ENCODE measurements at regions not wholly inside any gene's neighbourhood (a gene's known extent, or its start where the extent isn't known, plus 50 kb on each side); places are given as distances from the start of the nearest gene placed in this dataset.
"Not testable (repeated sequence)": the region's sequence is repeated elsewhere in the genome, so short reads cannot be mapped to it uniquely, and the experiment has no call there.

DNA sequence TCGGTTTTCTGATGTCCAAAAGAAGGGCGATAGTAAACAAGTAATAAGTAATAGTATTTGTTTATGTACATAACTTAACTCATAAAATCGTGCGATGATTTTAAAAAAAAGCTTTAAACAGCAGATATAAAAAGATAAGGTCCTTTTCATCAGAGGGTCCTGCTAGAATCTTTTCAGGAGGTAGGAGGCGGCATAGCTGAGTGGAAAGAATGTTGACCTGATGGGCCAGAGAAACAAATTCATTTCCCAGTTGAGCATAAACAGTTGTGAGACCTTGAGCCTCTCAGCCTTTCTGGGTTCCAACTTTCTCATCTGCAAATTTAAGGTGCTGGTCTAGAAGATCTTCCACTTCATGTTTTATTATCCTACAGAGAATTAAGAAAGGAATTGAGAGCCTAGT lies 173.5 kb downstream of the LACC1 start:
- H3K9me2 ChIP-seq (ENCODE audit: insufficient read depth), result no peaks in the 10 kb centered on the region
- H3K4me2 ChIP-seq (ENCODE audit: unreplicated experiment), result no peak overlapping the region
- WGBS, 2 experiments (ENCODE audit: low coverage in 1 of 2, low lambda C conversion rate in 2 of 2, missing lambda C conversion rate in 2 of 2), result 74 to 77% methylated on average over 5 of the region's 5 CpGs
- no peak overlapping the region for H3K4me3 ChIP-seq
- no peaks in the 10 kb centered on the region for H3F3A ChIP-seq (ENCODE audit: insufficient read depth)
- no peak overlapping the region for H2AFZ ChIP-seq
- H3K27ac ChIP-seq, result no peak overlapping the region
- TF ChIP-seq EZH2 (IDR thresholded peaks at IDR 0.05; ENCODE audit: insufficient read depth, poor library complexity, severe bottlenecking), result no peak
- no peak for TF ChIP-seq EZH2phosphoT487 (IDR thresholded peaks at IDR 0.05; ENCODE audit: insufficient read depth, low read depth)
- H3K9me3 ChIP-seq (ENCODE audit: low read depth), result no peaks in the 10 kb centered on the region
- no peaks in the 10 kb centered on the region for H3K79me2 ChIP-seq (ENCODE audit: insufficient read depth)
- H3K4me1 ChIP-seq (ENCODE audit: insufficient read depth), result no peaks in the 10 kb centered on the region
- H3K36me3 ChIP-seq (ENCODE audit: low read depth), result no peaks in the 10 kb centered on the region
- H4K20me1 ChIP-seq (ENCODE audit: insufficient read depth), result no peaks in the 10 kb centered on the region
- H3K9ac ChIP-seq, result no peak overlapping the region
- DNase-seq, result no peak
- H3K27me3 ChIP-seq (replicated peaks; ENCODE audit: insufficient read depth), result peaks cover 29% of the 10 kb centered on the region
- in situ Hi-C loops (cut with MboI), result loop anchor here (10.0 kb wide), 1 partner anchor 382 kb away; no protein-coding TSS in a partner anchor

- Histone ChIP-seq H3K4me1 (ENCODE audit: insufficient read depth) (no peaks in the 10 kb centered on the region), H3K9me2 (ENCODE audit: insufficient read depth) (no peaks in the 10 kb centered on the region), H3K4me3 (no peak overlapping the region), H3K9ac (no peak overlapping the region), H3F3A (ENCODE audit: insufficient read depth) (no peaks in the 10 kb centered on the region), H3K4me2 (ENCODE audit: unreplicated experiment) (no peak overlapping the region), H3K36me3 (ENCODE audit: low read depth) (no peaks in the 10 kb centered on the region), H3K27ac (no peak overlapping the region), H4K20me1 (ENCODE audit: insufficient read depth) (no peaks in the 10 kb centered on the region), H3K79me2 (ENCODE audit: insufficient read depth) (no peaks in the 10 kb centered on the region), H2AFZ (no peak overlapping the region), H3K27me3 (replicated peaks; ENCODE audit: insufficient read depth) (peaks cover 26% of the 10 kb centered on the region), H3K9me3 (ENCODE audit: low read depth) (no peaks in the 10 kb centered on the region)
- no peak for TF ChIP-seq EZH2phosphoT487 (IDR thresholded peaks at IDR 0.05; ENCODE audit: insufficient read depth, low read depth)
- TF ChIP-seq EZH2 (IDR thresholded peaks at IDR 0.05; ENCODE audit: insufficient read depth, poor library complexity, severe bottlenecking), result no peak
- in situ Hi-C loops (cut with MboI), result loop anchor here (10.0 kb wide), 1 partner anchor 380 kb away; no protein-coding TSS in a partner anchor
- WGBS, 2 experiments (ENCODE audit: low coverage in 1 of 2, low lambda C conversion rate in 2 of 2, missing lambda C conversion rate in 2 of 2), result 96 to 100% methylated on average over 1 of the region's 1 CpG
- DNase-seq, result no peak
Measured at GRCh38 chr13:44054525-44054924, 174.8 kb downstream of the LACC1 start.

GRCh38 chr13:44055681-44056080 lies 176.0 kb downstream of the LACC1 start:
- 51 to 54% methylated on average over 6 of the region's 6 CpGs for WGBS, 2 experiments (ENCODE audit: low coverage in 1 of 2, low lambda C conversion rate in 2 of 2, missing lambda C conversion rate in 2 of 2)
- H2AFZ ChIP-seq; DNase-seq; H3F3A ChIP-seq (ENCODE audit: insufficient read depth); H3K4me2 ChIP-seq (ENCODE audit: unreplicated experiment); H3K9me3 ChIP-seq (ENCODE audit: low read depth); H4K20me1 ChIP-seq (ENCODE audit: insufficient read depth); H3K4me3 ChIP-seq; H3K9me2 ChIP-seq (ENCODE audit: insufficient read depth); H3K4me1 ChIP-seq (ENCODE audit: insufficient read depth); H3K27ac ChIP-seq; H3K9ac ChIP-seq; H3K36me3 ChIP-seq (ENCODE audit: low read depth); H3K79me2 ChIP-seq (ENCODE audit: insufficient read depth): not testable (repeated sequence)
- peaks cover 30% of the 10 kb centered on the region for H3K27me3 ChIP-seq (replicated peaks; ENCODE audit: insufficient read depth)
- in situ Hi-C loops (cut with MboI), result loop anchor here (10.0 kb wide), 1 partner anchor 379 kb away; no protein-coding TSS in a partner anchor

GRCh38 chr13:44058067-44058466 lies 178.4 kb downstream of the LACC1 start:
- no peaks in the 10 kb centered on the region for H3K9me3 ChIP-seq (ENCODE audit: low read depth)
- H3K4me2 ChIP-seq (ENCODE audit: unreplicated experiment), result no peak overlapping the region
- H3K4me1 ChIP-seq (ENCODE audit: insufficient read depth), result no peaks in the 10 kb centered on the region
- H3K4me3 ChIP-seq, result no peak overlapping the region
- H3K79me2 ChIP-seq (ENCODE audit: insufficient read depth), result no peaks in the 10 kb centered on the region
- peaks cover 30% of the 10 kb centered on the region for H3K27me3 ChIP-seq (replicated peaks; ENCODE audit: insufficient read depth)
- TF ChIP-seq EZH2phosphoT487 (IDR thresholded peaks at IDR 0.05; ENCODE audit: insufficient read depth, low read depth) (no peak), EZH2 (IDR thresholded peaks at IDR 0.05; ENCODE audit: insufficient read depth, poor library complexity, severe bottlenecking) (no peak)
- no peak overlapping the region for H3K9ac ChIP-seq
- no peaks in the 10 kb centered on the region for H3K36me3 ChIP-seq (ENCODE audit: low read depth)
- in situ Hi-C loops (cut with MboI), result loop anchor here (10.0 kb wide), 1 partner anchor 377 kb away; no protein-coding TSS in a partner anchor
- no peak for DNase-seq
- H3F3A ChIP-seq (ENCODE audit: insufficient read depth), result no peaks in the 10 kb centered on the region
- no peak overlapping the region for H3K27ac ChIP-seq
- H4K20me1 ChIP-seq (ENCODE audit: insufficient read depth), result no peaks in the 10 kb centered on the region
- WGBS, 2 experiments (ENCODE audit: low coverage in 1 of 2, low lambda C conversion rate in 2 of 2, missing lambda C conversion rate in 2 of 2), result 69 to 75% methylated on average over 4 of the region's 4 CpGs
- no peaks in the 10 kb centered on the region for H3K9me2 ChIP-seq (ENCODE audit: insufficient read depth)
- H2AFZ ChIP-seq, result no peak overlapping the region

All from GM23248 (cell line).